HG03432 (cell line): ENCODE measurements at regions not wholly inside any gene's neighbourhood (a gene's known extent, or its start where the extent isn't known, plus 50 kb on each side); places are given as distances from the start of the nearest gene placed in this dataset.

Source experiments
- ATAC-seq: cut with Tn5 transposase; IDR thresholded peaks from one replicate; pipeline ENCODE4 v1.9.1; 2021; ENCODE audit warnings: mild to moderate bottlenecking, moderate library complexity; ENCODE audit not compliant: unreplicated experiment

DNA sequence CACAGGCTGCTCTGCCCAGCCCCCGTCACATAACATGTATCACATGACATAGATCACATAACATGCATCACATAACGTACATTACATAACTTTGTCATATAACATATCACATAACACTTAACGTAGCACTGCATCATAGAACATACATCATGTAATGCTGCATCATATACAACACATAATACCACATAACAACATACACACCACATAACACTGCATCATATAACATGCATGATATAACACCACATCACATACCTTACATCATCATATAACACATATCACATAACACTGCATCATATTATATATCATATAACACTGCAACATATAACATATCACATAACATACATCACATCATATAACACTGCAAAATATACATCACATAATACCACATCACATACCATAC, 83.8 kb downstream of the AXIN2 start:
- no peak for ATAC-seq

DNA sequence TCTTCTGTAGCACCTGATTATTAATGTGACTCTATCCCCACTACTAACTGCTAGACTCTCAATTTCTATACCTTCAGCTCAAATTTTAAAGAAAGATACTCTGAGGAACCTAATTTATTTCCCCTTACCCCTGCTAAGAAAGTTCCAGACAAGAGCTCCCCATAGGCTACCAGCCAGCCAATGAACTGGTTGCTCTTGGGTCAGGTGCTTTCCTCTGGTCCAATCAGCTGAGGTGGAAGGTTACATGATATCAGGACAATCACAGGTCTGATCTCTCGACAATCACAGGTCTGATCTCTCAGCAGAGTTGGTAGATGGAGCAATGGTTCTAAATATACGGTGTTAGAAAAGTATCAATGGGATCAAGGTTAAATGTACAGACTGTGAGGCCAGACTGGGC, 86.8 kb downstream of the AXIN2 start:
- no peak for ATAC-seq

DNA sequence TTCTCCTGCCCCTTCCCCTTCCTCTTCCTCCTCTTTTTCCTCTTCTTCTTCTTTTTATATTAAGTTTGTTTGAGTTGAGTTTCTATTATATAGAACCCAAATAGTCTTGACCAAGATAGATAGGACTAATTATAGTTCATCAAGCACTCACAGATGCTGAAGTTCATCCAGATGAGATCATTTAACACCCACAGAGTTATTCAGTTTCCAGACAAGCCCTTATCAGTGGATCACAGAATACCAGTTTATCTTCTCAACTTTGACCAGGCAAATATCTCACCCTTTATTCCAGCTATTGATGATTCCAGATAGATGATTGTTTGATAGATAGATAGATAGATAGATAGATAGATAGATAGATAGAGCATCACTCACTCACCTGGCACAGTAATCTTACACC, 87.5 kb downstream of the AXIN2 start:
- no peak for ATAC-seq

DNA sequence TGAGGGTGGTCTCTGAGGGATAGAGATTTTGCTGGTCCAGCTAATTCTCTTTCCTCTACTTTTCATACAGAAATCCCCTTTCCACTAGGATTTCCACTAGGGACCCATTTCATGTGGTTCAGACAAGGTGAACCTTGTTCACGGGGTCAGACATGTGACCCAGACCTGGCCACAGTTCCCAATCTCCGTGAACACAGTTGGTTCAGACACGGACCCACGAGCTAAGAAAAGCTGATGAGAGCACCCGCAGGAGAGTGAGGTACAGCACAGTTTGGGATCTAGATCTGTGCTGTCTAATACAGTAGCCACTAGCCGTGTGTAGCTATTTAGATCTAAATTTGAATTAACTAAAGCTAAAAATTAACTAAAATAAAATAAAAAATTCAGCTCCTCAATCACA, 88.1 kb downstream of the AXIN2 start:
- ATAC-seq, result no peak

DNA sequence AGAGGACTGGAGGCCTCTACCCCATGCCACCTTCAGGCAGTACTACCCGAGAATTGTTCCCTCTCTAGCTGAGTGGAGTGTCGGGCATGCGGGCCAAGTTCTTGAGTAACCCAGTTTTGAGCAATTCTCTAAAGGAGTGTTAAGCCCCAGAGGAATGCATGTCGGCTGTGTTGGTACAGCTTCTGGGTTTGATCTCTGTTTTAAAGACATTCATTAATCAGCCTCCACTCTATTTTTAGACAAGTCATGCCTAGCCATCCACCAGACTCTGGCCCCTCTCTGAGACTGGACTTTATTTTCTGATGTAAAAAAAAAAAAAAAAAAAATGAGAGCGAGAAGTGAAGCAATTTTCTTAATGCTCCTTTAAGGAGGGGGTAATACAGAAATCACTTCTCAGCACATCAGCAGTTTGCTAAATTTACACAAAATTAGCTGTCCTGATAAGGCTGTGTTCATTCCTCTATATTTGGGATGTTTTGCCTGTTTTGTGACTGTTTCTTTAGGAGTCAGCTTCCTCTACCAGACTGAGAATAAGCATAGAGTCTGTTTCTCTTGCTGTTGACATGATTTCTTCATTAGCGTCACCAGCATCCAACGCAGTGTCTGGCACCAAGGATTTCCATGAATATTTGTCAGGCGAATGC, 88.7 kb downstream of the AXIN2 start:
- no peak for ATAC-seq

DNA sequence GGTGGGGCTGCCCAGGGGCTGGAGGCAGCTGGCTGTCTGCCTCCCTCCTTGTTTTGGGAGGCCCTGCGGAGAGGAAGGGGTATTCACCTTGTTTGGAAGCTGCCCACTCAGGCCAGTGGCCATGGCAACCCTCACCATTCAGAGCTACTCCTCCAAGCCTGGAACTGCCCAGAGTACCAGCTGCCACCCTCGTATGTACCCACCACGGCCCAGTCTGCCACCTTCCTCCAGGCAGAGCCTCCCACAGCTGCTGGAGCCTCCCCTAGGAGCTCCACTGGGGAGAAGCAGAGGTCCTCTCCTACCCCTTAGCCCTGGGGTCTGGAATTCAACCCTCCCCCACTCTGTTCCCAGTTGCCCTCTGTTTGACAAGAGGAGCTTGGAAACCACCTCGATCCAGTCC, 90.7 kb downstream of the AXIN2 start:
- ATAC-seq, result no peak

DNA sequence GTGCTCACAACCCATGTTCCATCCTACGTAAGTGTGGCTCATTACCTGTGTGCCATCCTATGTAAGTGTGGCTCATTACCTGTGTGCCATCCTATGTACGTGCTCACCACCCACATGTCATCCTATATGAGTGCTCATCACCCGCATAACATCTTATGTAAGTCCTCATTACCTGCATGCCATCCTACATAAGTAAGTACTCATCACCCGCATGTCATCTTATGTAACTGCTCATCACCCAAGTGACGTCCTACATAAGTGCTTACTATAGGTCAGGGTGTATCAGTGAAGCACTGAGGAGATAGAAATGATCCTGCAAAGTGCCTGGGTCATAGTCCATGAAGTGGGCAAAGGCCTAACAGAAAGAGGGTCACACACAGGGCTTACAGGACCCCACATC, 93.1 kb downstream of the AXIN2 start:
- ATAC-seq, result no peak

DNA sequence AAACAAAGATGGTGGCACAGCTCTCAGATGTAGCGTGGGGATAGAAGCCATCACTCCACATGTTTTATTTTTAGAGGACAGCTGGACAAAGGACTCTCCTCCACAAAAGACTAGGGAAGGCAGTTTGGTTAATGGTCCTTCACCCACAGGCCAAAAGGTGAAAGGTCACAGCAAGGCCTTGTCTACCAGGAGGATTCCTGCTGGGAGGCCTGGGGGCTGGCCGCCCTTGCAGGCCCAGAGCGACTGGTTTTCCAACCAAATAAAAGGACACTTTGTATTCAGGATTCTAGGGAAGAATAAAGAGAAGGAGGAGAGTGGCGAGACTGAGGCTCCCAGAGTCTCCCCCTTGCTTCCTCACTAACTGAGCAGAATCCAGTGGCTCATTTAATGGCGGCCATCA, 94.3 kb downstream of the AXIN2 start:
- ATAC-seq, result no peak

DNA sequence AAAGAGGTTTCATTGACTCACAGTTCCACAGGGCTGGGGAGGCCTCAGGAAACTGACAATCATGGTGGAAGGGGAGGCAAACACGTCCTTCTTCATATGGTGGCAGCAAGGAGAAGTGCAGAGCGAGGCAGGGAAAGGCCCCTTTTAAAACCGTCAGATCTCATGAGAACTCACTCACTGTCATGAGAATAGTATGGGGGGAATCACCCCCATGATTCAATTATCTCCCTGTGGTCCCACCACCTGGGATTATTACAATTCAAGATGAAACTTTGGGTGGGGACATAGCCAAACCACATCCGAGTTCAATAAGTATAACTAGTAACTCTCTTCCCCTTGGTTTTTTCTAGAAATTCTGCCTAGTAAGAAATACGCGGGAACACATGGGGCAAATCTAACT, 94.9 kb downstream of the AXIN2 start:
- ATAC-seq, result no peak

DNA sequence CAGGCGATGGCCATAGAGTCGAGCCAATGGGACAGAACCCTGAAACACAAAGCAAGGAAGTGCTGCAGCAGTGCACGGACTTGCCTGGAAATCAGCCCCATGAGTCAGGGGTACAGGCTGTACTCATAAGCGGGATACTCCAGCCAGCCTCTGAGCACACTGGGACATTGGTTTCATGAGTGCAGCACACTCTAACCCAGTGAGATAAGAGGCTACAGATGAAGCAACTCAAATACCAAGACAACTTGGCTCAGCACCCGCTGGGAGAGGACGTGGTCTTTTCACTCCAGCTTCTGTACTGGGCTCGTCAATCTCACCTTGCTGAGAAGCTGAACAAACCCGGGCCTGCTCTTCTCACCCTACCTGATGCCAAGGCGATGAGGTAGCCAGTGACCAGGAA, 98.2 kb downstream of the AXIN2 start:
- ATAC-seq, result no peak

DNA sequence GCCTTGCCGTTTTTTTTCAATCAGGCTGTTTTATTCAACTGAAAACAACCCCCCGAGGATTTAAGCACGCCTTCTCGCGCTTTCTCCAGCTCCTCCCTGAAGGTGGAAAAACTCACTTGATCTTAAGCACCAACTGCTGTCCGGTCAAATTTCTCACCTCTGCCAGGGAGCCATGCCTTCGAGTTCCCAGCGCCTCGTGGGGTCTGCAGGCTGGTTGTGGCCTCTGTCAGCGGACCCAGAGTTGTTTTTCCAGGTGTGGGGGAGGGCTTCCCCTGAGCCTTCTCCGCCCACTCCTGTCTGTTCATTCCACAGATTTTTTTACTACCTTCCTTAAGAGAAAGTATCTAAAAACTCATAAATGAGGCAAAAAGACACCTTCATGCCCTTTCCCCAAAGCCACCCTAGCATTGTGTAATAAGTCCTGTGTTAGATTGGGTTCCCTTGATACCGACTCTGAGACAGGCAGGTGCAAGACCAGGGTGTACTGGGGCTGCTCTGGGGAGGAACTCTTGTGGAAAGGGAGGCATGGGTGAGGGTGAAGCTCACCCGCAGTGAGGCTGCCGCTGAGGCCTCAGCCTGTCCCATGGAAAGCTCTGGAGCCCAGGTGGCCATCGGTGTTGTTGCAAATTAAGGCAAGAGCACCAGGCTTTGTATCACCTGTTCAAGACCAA, 101.6 kb downstream of the AXIN2 start:
- ATAC-seq, result no peak

DNA sequence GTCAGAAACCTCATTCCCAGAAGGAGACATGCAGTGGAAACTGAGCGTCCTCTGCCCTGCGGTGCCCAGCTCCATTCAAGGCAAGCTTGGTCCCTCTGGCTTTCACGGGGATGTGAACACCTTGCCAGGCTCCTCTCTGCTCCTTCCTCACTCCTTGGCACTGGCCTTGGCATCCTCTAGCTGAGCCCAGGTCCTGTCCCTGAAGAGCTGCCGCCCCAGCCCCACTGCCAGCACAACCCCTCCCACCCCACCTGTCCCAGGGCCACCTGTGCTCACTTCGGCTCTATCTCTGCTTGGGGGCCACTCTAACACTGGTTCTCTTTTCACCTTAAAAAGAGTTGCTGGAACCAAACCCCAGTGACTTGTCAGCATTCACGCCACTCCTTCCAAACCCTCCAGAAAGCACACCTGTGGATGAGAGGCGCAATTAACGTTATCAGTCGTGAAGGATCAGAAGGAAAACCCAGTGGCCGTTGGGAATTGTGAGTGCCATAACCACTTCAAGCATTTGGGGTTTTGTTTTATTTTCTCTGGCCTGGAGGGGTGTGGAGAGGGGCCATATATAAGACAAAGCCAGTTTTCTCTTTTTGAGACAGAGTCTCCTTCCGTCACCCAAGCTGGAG, 103.7 kb downstream of the AXIN2 start:
- no peak for ATAC-seq

DNA sequence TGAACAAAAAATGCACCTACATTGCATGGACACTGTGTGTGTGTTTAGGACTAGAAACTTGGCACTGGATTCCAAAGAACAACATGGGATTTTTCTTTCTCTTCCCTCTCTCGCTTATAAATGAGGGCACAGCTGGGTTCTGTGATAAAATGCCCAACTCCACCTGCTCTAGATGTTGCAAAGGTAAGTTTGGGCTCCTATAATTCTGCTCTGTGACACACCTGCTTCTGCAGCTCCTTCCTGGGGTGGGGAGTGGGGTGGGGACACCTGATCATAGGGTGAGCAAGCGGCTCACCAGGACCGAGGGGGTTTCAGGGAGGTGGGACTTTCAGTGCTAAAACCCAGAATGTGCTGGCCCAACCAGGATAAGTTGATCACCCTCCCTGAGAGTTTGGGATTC, 104.3 kb downstream of the AXIN2 start:
- no peak for ATAC-seq

DNA sequence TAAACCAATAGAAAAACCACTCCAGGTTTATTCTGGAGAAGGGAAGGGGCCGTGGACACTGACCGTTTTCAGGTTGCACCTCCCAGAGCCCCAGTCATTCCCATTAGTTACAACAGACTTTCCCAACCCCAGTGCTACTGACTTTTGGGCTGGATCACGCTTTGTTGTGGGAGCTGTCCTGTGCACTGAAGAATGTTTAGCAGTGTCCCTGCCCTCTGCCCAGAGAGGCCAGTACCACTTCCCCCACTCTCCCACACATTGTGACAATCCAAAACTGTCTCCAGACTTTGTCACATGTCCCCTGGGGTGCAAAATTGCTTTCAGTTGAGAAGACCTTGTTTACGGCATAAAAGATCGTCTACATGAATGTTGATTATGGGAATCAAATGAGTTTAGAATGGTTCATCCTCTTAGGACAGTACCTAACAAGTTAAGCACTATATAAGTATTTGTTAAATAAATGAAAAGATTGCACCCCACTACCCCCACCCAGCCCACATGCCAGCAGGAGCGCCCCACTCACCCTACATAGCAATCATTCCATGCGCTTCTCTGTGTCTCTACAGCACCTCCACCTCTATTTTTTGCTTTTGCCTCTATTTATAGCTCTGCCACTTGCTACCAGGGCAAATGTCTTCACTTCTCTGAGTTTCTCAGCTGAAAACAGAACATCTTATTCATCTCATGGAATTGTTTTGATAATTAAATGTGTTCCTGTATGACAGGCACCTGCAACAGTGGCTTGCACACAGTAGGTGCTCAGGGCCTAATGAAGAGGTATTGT, 104.9 kb downstream of the AXIN2 start:
- ATAC-seq, result no peak

DNA sequence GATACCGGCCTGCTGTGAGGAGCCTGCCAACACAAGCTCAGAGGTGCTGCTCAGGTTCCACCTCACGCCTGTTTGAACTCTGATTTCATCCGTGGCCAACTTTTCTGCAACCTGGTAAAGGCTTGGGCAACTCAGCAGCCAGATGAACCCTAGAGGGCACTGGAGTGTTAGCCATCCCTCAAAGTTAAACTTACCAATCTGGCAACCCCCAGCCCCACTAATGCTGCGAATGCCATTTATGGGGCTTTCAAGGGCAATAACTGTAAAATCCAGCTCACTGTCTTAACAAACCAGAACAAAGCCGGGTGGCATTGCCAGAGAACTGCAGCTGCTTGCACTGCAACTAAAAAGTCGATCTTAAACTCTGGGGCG, 105.5 kb downstream of the AXIN2 start:
- no peak for ATAC-seq

DNA sequence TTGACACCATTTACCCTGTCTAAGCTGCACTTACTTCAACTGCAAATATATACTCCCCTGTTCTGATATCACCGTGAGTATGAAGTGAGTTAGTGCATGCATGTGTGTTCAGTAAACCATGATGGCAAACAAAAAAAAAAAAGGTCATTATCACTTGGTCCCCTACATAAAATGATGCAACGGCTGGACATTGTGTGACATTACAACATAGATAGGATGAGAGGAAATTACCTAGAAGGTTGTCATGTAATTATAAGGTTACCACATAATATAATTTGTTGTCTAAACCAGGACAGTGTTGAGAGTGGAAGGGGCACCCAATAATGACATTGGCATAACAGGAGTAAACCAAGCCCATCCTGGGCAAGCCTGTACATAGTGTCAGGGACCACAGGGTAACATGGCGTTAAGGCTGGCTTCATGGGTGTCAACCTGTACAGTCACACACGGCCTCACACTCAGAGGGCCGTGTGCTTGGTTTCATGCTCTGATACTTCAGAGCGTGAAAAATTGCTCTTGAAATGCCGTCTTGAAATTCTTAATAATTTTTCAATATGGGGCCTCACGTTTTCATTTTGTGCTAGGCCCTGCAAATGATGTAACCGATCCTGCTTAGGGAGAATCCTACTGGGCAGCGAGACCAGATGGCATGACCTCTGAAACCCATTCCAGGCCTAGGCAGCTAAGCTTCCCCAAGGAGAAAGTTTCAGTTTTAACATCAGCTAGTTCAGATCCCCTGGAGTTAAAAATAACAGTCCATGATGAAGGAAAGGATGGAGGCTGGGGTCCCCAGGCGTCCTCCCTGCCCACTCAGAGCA, 106.1 kb downstream of the AXIN2 start:
- no peak for ATAC-seq

DNA sequence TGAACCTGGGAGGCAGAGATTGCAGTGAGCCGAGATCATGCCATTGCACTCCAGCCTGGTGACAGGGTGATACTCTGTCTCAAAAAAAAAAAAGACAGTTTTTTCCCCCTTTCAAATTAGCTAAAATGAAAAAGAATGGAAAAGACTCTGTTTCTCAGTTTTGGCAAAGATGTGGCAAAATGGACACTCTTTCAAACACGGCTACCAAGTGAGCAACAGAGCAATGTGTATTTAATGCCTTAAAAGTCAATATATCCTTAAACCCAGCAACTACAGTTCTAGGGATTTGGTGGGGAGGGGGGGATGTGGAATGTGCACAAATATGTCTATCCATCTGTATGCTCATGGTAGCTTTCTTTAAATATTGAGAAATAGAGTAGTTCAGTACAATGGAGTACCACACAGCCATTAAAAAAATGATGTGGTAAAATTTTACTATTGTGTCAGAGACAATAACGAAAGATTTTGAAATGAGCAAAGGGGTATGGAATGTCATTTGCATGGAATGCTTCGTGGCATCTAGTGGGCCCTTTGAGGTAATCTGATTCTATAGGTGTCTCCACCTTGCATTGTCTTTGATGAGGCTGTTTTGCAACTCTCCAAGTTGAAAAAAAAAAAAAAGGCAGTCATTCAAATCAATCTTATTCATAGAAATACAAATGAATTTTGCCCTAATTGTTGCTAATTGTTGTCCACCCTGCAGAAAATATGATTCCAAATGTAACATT, 108.1 kb downstream of the AXIN2 start:
- ATAC-seq, result no peak

DNA sequence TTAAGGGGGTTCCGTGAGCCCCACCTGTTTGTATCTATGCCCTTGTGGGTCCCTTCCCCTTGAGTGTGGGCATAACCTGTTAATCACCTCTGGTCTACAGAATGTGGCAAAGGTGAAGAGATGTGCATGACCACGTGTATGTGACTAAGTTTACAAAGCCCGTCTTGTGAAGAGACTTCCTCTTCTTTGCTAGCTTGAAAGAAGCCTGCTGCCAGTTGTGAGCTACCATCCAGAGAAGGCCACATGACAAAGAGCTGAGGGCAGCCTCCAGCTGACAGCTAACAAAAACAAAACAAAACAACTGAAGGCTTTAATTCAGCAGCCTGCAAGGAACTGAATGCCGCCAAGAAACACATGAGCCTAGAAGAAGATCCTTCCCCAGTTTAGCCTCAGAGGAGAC, 112.0 kb downstream of the AXIN2 start:
- ATAC-seq, result no peak

DNA sequence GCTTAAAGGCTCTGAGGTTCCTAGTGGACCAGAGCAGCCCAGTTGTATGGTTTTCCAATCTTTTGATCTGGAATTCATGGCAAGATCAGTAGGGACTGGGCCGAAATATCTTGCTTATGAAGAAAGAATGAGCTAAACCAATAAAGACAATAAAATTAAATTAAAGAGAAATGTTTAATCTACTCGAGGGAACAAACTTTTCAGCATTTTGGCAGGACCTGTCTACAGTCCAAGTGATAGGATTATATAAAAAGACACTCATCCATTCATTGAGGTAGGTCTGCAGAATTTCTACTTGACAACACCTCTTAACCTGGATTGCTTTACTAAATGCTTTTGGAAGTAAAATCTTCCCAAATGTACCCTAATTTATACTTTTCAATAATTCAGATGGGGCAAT, 113.6 kb downstream of the AXIN2 start:
- ATAC-seq, result no peak

DNA sequence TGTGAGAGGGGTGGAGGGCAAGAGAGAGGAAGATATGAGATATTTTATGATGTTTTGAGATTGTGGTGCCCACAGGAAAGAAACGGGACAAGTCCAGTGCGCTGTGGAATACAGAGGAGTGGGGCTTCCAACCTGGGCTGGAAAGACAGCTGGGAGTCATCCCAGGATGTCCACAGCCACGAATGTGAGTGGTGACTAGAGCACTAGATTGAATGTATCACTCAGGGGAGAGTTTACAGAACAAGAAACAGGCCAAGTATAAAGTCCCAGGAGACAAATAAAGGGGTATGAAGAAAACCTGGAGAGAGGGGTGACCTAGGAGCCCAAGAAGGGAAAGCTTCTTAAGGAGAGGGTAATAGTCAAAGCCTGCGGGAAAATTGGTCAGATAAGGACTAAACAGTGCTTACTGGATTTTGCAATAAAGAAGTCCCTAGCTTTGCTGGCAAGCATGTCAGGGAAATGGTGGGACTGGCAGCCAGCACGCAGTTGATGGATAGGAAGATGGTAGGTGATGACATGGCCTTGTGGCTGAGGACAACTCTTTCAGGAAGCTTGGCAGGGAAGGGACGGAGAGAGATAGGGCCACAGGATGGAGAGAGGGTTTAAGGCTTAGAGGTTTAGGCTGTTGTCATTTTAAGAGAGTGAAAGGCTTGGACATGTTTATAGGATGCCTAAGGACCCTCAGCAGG, 114.5 kb downstream of the AXIN2 start:
- ATAC-seq, result no peak
